Muscle layer of duodenum (tissue), 2 donors: ENCODE measurements at regions not wholly inside any gene's neighbourhood (a gene's known extent, or its start where the extent isn't known, plus 50 kb on each side); places are given as distances from the start of the nearest gene placed in this dataset.

Source experiments
- H3K27ac ChIP-seq: one replicate; pipeline ENCODE4 v1.7.0; 2013; ENCODE audit warnings: mild to moderate bottlenecking, low read length
- H3K27me3 ChIP-seq: one replicate; pipeline ENCODE4 v1.7.0; 2013; ENCODE audit warnings: low read depth, mild to moderate bottlenecking, control low read depth, low read length
- H3K36me3 ChIP-seq, 2 donors: one replicate each; pipeline ENCODE4 v1.7.0; 2013; ENCODE audit warnings: low read length in 2 of 2, control low read depth in 1 of 2, mild to moderate bottlenecking in 1 of 2; ENCODE audit not compliant: insufficient read depth in 2 of 2, control insufficient read depth in 1 of 2
- H3K4me1 ChIP-seq, 2 donors: one replicate each; pipeline ENCODE4 v1.7.0; 2013; ENCODE audit warnings: low read length in 2 of 2, mild to moderate bottlenecking in 2 of 2, control low read depth in 1 of 2, moderate library complexity in 1 of 2; ENCODE audit not compliant: insufficient read depth in 2 of 2, control insufficient read depth in 1 of 2
- H3K4me3 ChIP-seq, 2 donors: one replicate each; pipeline ENCODE4 v1.7.0; 2013; ENCODE audit warnings: low read length in 2 of 2, low read depth in 1 of 2, mild to moderate bottlenecking in 1 of 2
- H3K9me3 ChIP-seq, 2 donors: one replicate each; pipeline ENCODE4 v1.7.0; 2013; ENCODE audit warnings: low read length in 2 of 2, control low read depth in 1 of 2, mild to moderate bottlenecking in 1 of 2; ENCODE audit not compliant: control insufficient read depth in 1 of 2
- donor health status: healthy.

DNA sequence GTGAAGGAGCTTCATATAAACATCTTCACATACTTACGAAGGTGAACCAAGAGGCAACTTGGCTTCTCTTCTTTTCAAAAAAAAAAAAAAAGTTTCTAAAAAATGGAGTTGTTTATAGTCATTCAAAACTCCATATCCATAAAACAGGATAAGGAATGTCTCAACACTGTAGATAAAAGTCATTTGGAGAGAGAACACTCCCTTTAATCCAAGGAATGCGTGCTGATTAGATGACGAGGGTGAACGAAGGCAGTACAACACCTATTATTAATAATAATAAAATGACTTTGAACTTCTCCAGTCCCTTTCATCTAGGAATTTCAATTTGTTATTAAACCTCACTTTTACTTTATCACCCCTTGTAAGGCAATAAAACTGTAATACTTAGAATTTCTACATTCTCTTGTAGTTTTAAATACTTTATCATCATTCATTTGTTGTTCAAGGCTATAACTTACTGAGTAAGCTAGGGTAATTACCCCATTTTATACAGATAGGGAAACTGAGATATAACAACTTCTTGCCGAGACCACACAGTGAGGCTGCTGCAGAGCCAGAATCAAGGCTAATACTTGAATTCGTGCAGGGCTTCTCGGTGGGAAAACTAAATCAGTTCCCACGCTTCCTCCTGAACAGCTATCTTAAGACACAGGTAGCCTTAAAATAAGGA is 377.1 kb downstream of the EFNA5 start:
- no peaks in the 10 kb centered on the region for H3K36me3 ChIP-seq
- no peaks in the 10 kb centered on the region for H3K27me3 ChIP-seq
- no peaks in the 10 kb centered on the region for H3K4me1 ChIP-seq
- no peaks in the 10 kb centered on the region for H3K9me3 ChIP-seq
- no peak overlapping the region for H3K4me3 ChIP-seq
- no peak overlapping the region for H3K27ac ChIP-seq

DNA sequence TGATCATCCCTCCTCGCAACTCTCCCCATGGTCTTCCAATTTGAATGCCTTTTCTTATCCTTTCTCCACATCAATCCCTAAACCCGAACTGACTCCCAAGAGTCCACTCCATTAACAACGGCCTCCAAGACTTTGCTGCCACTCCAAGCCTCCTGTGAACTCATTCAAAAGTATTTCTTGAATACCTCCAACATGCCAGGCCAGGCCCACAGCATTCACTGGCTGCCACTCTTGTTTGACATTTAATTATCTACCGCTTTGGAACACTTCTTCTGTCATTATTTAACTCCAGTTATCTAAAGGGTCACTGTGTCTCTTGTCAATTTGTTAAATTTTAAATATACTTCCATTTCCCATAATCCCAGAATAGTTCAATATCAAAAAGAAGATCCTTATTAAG is 378.9 kb downstream of the EFNA5 start:
- Histone ChIP-seq H3K9me3 (no peaks in the 10 kb centered on the region), H3K4me1 (no peaks in the 10 kb centered on the region), H3K4me3 (no peak overlapping the region), H3K36me3 (no peaks in the 10 kb centered on the region), H3K27ac (no peak overlapping the region), H3K27me3 (no peaks in the 10 kb centered on the region)

DNA sequence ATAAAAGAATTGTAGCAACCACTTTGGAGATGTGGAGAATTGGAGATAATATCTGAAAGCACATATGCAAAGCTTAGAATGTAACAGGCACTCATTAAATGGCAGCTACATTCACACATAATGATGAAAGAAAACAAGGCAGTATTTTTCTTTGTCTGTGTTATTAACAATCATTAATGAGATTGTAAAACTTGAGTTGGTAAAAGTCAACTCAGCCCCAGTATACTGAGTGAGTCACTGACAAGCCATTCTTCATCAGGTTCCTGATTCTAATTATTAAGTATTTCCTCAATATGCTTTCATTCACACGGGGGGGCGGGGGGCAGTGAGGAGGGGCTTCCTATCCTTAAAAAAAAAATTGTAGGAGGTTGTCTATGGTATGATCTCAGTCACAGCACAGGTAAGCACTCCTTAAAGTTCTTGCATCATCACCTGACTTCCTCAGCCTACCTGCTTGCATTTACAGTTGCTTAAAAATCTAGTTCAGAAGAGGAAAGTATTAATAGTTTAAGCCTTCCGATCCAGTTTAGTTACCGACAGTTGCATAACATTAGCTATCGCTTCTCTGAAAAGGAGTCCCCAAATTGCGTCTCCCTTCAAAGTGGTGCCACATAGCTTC is 379.8 kb downstream of the EFNA5 start:
- no peaks in the 10 kb centered on the region for H3K9me3 ChIP-seq
- no peak overlapping the region for H3K4me3 ChIP-seq
- H3K36me3 ChIP-seq: no peaks in the 10 kb centered on the region
- H3K27me3 ChIP-seq: no peaks in the 10 kb centered on the region
- no peak overlapping the region for H3K27ac ChIP-seq
- H3K4me1 ChIP-seq: no peaks in the 10 kb centered on the region

DNA sequence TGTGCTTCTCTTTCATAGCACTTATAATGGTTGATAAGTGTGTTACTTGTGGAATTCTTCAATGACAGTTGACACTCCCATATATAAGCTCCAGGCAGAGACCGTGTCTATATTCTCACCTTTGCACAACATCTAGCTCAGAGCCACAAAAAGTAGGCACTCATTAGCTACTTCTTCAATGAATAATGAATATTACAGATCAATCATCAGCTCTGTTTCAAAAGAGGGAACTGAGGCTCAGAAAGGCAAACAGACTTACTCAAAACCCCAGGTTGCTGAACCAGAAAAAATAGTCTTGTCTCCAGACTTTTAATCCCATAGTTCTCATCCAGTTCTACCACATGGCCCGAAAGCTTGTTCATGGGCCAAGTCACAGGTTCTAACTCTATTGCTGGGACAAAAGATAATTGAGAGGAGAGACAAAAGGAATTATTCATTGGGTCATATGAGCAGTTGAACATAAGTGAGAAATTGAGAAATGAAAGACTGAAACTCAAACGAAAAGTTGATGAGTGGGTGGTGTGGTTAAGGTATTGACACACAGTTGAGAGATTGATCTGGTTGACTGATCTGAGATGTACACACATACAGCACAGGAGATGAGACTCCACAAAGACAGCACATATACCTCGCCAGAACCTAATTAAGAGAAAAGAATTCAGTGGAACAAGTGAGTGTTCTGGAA is 381.6 kb downstream of the EFNA5 start:
- Histone ChIP-seq H3K4me3 (no peak overlapping the region), H3K36me3 (no peaks in the 10 kb centered on the region), H3K9me3 (no peaks in the 10 kb centered on the region), H3K27me3 (no peaks in the 10 kb centered on the region), H3K4me1 (no peaks in the 10 kb centered on the region), H3K27ac (no peak overlapping the region)

DNA sequence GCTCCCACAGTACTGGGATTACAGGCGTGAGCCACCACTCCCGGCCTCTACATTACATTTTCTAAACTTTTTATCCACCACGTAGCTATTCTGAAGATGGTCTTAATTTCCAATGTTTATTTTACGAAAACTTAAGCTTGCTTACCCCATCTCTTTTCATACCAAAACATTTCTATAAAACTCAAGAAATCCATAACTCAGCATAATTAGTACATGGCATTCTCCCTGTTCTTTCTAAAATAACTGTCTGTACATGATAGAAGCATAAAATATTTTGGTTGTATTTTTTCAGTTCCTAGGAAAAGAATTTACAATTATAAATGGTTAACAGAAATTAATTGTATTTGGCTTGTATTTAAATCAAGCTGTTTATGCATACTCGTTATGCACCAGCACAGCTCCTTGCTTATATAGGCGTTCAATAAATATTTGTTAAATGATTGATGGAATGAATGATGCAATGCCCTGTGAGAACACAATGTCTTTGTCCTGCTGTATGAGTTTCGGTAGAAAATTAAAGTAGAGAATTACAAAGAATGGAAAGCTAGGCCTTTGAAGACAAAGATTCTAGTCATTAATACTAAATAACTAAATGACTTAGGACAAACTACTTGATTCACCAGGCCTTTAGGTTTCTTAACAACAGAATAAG is 384.2 kb downstream of the EFNA5 start:
- no peak overlapping the region for H3K4me3 ChIP-seq
- no peaks in the 10 kb centered on the region for H3K4me1 ChIP-seq
- H3K27me3 ChIP-seq: no peaks in the 10 kb centered on the region
- no peaks in the 10 kb centered on the region for H3K9me3 ChIP-seq
- H3K27ac ChIP-seq: no peak overlapping the region
- H3K36me3 ChIP-seq: no peaks in the 10 kb centered on the region

DNA sequence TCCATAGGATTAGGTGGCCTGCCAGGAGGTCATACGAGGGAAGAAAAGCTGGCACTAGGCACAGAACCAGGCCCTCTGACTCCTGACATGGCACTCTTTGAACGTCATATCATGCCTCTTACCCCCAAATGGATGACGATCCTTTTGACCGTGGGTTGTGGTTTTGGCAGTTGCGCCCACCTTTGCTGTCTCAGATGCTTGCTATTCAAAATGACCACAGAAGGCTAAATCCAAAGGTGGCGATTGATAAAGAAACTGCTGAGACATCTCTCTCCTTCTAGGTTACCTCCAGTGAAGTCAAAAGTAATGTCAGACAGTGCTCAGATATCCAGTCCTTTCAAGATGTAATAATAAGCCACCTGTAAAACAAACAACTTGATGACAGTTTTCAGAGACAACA is 385.0 kb downstream of the EFNA5 start:
- Histone ChIP-seq H3K4me1 (no peaks in the 10 kb centered on the region), H3K27ac (no peak overlapping the region), H3K27me3 (no peaks in the 10 kb centered on the region), H3K9me3 (no peaks in the 10 kb centered on the region), H3K4me3 (no peak overlapping the region), H3K36me3 (no peaks in the 10 kb centered on the region)

DNA sequence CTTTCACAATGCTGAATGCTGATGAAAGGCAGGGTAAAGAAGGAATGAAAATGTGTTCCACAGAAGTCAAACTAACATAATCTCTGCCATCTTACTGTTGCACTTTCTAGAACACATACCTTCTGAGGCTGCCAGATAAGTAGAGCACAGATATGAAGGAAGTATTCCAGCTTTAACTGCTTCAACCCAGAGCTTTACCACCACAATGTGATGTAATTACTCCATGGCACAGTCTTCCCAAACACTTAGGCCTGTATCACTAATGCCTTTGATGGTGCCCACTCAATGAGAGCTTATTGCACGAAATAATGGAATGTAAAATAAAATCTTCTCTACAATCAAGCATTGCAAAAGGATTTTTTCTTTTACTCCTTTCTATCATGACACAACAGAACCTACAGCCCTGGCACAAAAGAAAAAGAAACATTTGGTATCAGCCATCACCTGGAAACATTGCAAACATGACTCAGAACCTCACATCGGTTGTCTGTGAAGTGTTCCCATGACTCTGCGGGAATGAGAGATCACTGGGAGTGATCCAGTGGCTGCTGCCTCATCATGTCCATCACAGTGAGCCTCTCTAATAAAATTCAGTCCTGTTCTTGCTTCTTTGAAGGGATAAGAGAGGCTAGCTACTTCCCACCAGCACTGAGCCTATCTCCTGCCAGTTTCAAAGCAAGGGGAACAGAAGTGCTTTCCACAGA is 385.8 kb downstream of the EFNA5 start:
- H3K27me3 ChIP-seq: no peaks in the 10 kb centered on the region
- H3K27ac ChIP-seq: no peak overlapping the region

DNA sequence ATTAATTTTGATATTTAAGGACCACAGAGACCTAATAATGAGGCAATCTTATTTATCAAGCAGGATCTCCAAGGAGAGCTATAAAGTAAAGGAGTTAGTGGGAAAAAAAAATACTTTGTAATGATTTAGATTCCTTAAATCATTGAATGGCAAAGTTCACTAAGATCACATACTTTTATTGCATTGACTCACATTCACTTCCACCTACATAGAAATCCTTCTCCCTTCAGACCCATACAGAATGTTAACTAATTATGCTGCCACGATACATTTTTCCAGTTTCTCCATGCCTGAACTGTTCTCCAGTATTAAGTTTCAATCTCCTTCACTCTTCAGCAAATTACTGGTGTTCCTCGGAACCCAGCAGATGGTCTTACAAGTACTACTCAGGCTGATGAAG is 388.7 kb downstream of the EFNA5 start:
- Histone ChIP-seq H3K4me3 (no peak overlapping the region), H3K36me3 (no peaks in the 10 kb centered on the region), H3K9me3 (no peaks in the 10 kb centered on the region), H3K27me3 (no peaks in the 10 kb centered on the region), H3K27ac (no peak overlapping the region), H3K4me1 (no peaks in the 10 kb centered on the region)

More for the DNA sequence above, 385.8 kb downstream of the EFNA5 start:
- Histone ChIP-seq H3K9me3 (no peaks in the 10 kb centered on the region), H3K4me1 (no peaks in the 10 kb centered on the region), H3K4me3 (no peak overlapping the region), H3K36me3 (no peaks in the 10 kb centered on the region)

DNA sequence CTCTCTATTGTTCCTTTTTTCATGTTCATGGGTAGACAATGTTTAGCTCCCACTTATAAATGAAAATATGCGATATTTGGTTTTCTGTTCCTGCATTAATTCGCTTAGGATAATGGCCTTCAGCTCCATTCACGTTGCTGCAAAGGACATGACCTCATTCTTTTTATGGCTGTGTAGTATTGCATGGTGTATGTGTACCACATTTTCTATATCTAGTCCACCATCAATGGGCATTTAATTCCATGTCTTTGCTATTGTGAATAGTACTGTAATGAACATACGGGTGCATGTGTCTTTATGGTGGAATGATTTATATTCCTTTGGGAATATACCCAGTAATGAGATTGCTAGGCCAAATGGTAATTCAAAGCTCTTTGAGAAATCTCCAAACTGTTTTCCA is 392.0 kb downstream of the EFNA5 start:
- Histone ChIP-seq H3K27ac (no peak overlapping the region), H3K4me3 (no peak overlapping the region), H3K9me3 (no peaks in the 10 kb centered on the region), H3K36me3 (no peaks in the 10 kb centered on the region), H3K4me1 (no peaks in the 10 kb centered on the region), H3K27me3 (no peaks in the 10 kb centered on the region)

DNA sequence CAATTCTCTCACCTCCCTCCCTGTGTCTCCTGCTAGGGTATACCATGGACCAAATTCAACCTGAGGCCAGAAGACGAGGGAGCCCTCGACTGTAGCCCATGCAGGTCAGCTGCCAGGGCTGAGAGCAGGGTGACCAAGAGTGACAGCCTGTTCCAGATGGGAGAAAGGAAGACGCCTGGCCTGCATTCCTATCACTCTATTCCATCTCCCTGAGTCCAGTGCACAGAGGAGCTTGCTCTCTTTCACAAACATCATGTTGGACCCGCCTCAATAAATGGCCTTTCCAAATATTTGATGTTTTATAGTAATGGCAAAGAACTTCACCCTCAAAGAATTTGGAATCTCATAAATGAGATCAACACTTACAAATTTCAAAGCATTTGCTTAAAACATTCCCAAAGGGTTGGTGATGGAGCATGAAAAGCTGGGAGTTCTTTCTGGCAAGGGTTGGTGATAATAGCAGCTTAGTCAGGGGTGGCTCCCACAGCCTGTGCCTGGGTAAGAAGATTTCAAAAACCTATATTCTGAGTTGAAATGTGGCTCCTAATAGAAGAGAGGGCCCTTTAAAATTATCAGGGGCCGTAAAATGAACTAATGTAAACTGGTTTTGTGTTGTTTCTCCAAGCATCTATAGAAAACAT is 393.1 kb downstream of the EFNA5 start:
- H3K27ac ChIP-seq: no peak overlapping the region
- H3K4me3 ChIP-seq: no peak overlapping the region
- H3K27me3 ChIP-seq: no peaks in the 10 kb centered on the region
- no peaks in the 10 kb centered on the region for H3K4me1 ChIP-seq
- H3K9me3 ChIP-seq: no peaks in the 10 kb centered on the region
- no peaks in the 10 kb centered on the region for H3K36me3 ChIP-seq

DNA sequence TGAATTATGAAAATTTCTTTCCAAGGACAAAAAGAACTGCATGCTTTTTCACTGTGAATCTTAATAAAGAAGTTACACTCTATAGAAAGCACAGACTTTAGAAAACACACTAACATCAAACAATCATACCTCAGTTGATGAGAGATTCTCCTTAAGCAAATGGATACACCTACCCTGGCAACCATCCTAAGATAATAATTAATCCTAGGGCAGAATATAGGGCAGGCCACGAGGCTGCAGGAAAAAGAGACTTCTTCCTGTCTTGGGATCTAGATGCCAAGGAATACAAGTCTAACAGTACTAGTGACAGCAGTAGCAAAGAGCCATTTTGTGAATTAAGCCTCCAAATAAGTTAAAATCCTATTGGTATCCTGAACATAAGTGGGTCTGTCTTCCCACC is 395.4 kb downstream of the EFNA5 start:
- H3K4me3 ChIP-seq: no peak overlapping the region
- no peaks in the 10 kb centered on the region for H3K27me3 ChIP-seq
- H3K9me3 ChIP-seq: no peaks in the 10 kb centered on the region
- no peak overlapping the region for H3K27ac ChIP-seq
- H3K4me1 ChIP-seq: no peaks in the 10 kb centered on the region
- H3K36me3 ChIP-seq: no peaks in the 10 kb centered on the region
